A673 (cell line): ENCODE measurements at regions not wholly inside any gene's neighbourhood (a gene's known extent, or its start where the extent isn't known, plus 50 kb on each side); places are given as distances from the start of the nearest gene placed in this dataset.

Experiments used
- BruUV-seq: library from RNA; stranded (reverse); fragments of 400-500 nt; replicated peaks from 2 replicates; lab custom pipeline; 2021; lab: Mats Ljungman, UMichigan
- CTCF ChIA-PET: fragments of 300-600 bp; sonication (Branson Sonifier 250); formaldehyde crosslinking; loops from one replicate; lab custom pipeline; 2022; ENCODE audit warnings: antibody characterized with exemption; lab: Charles Lee
- POLR2A ChIA-PET: fragments of 300-600 bp; sonication (Branson Sonifier 250); formaldehyde crosslinking; loops from one replicate; lab custom pipeline; 2022; ENCODE audit warnings: antibody characterized with exemption; ENCODE audit not compliant: low non-redundant PET; lab: Charles Lee
- DNase-seq: peaks from one replicate; pipeline ENCODE4 v3.0.0-alpha.2; 2015; ENCODE audit warnings: low spot score
- H3K27ac ChIP-seq: fragments of 200-600 bp; sonication (generic); 2 replicates; pipeline ENCODE4 v1.5.1; 2016; ENCODE audit warnings: mixed run types, low read depth, mild to moderate bottlenecking, mixed read lengths, antibody characterized with exemption, low read length; ENCODE audit not compliant: poor library complexity, severe bottlenecking
- H3K27me3 ChIP-seq: fragments of 200-600 bp; sonication (generic); replicated peaks from 2 replicates; pipeline ENCODE4 v1.6.1; 2017; ENCODE audit warnings: mixed run types, low read depth, mild to moderate bottlenecking, mixed read lengths, antibody characterized with exemption, low read length; ENCODE audit not compliant: insufficient read depth, poor library complexity
- H3K36me3 ChIP-seq: fragments of 200-600 bp; sonication (generic); 2 replicates; pipeline ENCODE4 v1.6.1; 2016; ENCODE audit warnings: mixed run types, mild to moderate bottlenecking, mixed read lengths, antibody characterized with exemption, low read length; ENCODE audit not compliant: insufficient read depth, poor library complexity, severe bottlenecking
- H3K4me1 ChIP-seq: fragments of 200-600 bp; sonication (generic); 2 replicates; pipeline ENCODE4 v1.6.1; 2017; ENCODE audit warnings: mixed run types, mild to moderate bottlenecking, mixed read lengths, antibody characterized with exemption, low read length; ENCODE audit not compliant: insufficient read depth, poor library complexity, severe bottlenecking
- H3K4me3 ChIP-seq: fragments of 200-600 bp; sonication (generic); 2 replicates; pipeline ENCODE4 v1.5.1; 2016; ENCODE audit warnings: low read depth, mixed run types, mild to moderate bottlenecking, mixed read lengths, low read length; ENCODE audit not compliant: poor library complexity, severe bottlenecking
- H3K9me3 ChIP-seq: fragments of 200-600 bp; sonication (generic); 2 replicates; pipeline ENCODE4 v1.6.1; 2016; ENCODE audit warnings: mixed run types, low read depth, mild to moderate bottlenecking, mixed read lengths, antibody characterized with exemption, low read length; ENCODE audit not compliant: poor library complexity, severe bottlenecking
- CTCF ChIP-seq: fragments of 300-800, 200-600 bp; sonication (generic); conservative IDR thresholded peaks from 2 replicates; pipeline ENCODE4 v1.5.1; 2017; ENCODE audit warnings: low read depth, mild to moderate bottlenecking, antibody characterized with exemption, low read length, moderate library complexity, mixed read lengths
- EZH2 ChIP-seq: fragments of 200-600 bp; sonication (generic); IDR thresholded peaks from 2 replicates; pipeline ENCODE4 v1.6.1; 2017; ENCODE audit warnings: borderline replicate concordance, low read depth, mild to moderate bottlenecking, mixed read lengths, antibody characterized with exemption, low read length; ENCODE audit not compliant: poor library complexity, severe bottlenecking
- intact Hi-C: fragments of 100-400 bp; cut with micrococcal nuclease; formaldehyde crosslinking; loops from one replicate; pipeline ENCODE4 v1.10.0; 2022; ENCODE audit not compliant: unreplicated experiment

- no peak for TF ChIP-seq EZH2
- TF ChIP-seq CTCF: no peak
- H3K9me3 ChIP-seq: no peaks in the 10 kb centered on the region
- H3K27me3 ChIP-seq: no peaks in the 10 kb centered on the region
- H3K27ac ChIP-seq: no peak overlapping the region
- no peaks in the 10 kb centered on the region for H3K4me1 ChIP-seq
- BruUV-seq: no TSS peak
- H3K36me3 ChIP-seq: no peaks in the 10 kb centered on the region
- intact Hi-C loops: no loop called here
- ChIA-PET POLR2A (interaction anchor here (0.5 kb wide), 1 partner anchor 21 kb away, joined by 3 read pairs; no protein-coding TSS in a partner anchor), CTCF (no interaction called here)
- no peak overlapping the region for H3K4me3 ChIP-seq
- DNase-seq: no peak
Measured at GRCh38 chr3:139870000-139870675, 64.8 kb upstream of the CLSTN2 start.

GRCh38 chr3:139868773-139869172 is 66.2 kb upstream of the CLSTN2 start:
- no peaks in the 10 kb centered on the region for H3K9me3 ChIP-seq
- no peaks in the 10 kb centered on the region for H3K27me3 ChIP-seq
- no TSS peak for BruUV-seq
- intact Hi-C loops: no loop called here
- POLR2A ChIA-PET: no interaction called here
- H3K36me3 ChIP-seq: no peaks in the 10 kb centered on the region
- DNase-seq: no peak
- CTCF ChIA-PET: no interaction called here
- H3K4me3 ChIP-seq: no peak overlapping the region
- H3K4me1 ChIP-seq: no peaks in the 10 kb centered on the region
- H3K27ac ChIP-seq: no peak overlapping the region
- no peak for TF ChIP-seq EZH2
- TF ChIP-seq CTCF: no peak

GRCh38 chr3:139848660-139849059 is 86.3 kb upstream of the CLSTN2 start:
- no peaks in the 10 kb centered on the region for H3K4me1 ChIP-seq
- TF ChIP-seq EZH2 (no peak), CTCF (no peak)
- ChIA-PET POLR2A (no interaction called here), CTCF (no interaction called here)
- no peaks in the 10 kb centered on the region for H3K9me3 ChIP-seq
- no peak overlapping the region for H3K4me3 ChIP-seq
- no peak overlapping the region for H3K27ac ChIP-seq
- H3K27me3 ChIP-seq: no peaks in the 10 kb centered on the region
- intact Hi-C loops: no loop called here
- DNase-seq: no peak
- no TSS peak for BruUV-seq
- H3K36me3 ChIP-seq: no peaks in the 10 kb centered on the region
